HG03565 (cell line): ENCODE measurements at regions not wholly inside any gene's neighbourhood (a gene's known extent, or its start where the extent isn't known, plus 50 kb on each side); places are given as distances from the start of the nearest gene placed in this dataset.

ENCODE experiments used
- ATAC-seq: cut with Tn5 transposase; IDR thresholded peaks from one replicate; pipeline ENCODE4 v1.9.1; 2021; ENCODE audit warnings: mild to moderate bottlenecking, moderate library complexity; ENCODE audit not compliant: unreplicated experiment

DNA sequence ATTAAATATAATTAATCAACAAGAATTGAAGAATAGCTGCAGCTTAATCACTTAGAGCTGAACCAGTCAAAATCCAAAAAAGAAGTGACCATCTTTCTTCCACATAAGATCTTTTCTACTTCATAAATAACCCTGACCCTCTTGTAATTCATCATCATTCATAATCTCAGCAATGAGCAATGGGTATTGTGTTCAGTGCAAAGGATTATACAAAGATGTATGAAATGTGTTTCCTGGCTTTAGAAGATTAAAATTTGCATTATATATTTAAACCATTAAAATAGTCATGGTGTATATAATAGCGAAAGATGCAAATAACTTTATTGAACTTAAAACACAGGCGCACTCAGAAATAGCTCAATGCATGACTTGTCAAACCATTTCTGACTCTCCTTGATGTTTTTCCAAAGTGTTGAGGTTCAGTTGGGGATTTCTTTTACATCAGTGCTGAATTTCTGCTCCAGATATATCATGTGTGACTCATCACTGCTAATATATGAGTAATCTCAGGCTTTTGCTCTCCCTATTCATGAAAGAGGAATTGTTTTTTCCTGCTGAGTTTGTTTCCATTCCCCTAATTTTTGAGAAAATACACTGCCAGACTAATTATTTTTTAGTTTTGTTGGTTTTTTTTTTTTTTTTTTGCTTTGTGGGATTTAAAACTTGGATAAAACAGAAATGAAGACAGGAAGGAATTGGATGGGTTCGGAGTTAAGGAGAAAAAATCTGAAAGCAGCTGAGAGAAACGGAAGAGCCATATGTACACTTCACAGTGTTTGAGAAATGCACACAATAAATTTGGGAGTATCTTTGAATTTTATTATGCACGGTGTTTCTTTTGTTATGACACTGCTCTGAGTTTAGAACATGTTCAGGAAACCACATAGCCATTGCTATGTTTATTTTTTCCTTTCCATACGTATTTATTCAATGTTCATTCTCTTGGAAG lies 290.1 kb upstream of the PCDH7 start:
- no peak for ATAC-seq

DNA sequence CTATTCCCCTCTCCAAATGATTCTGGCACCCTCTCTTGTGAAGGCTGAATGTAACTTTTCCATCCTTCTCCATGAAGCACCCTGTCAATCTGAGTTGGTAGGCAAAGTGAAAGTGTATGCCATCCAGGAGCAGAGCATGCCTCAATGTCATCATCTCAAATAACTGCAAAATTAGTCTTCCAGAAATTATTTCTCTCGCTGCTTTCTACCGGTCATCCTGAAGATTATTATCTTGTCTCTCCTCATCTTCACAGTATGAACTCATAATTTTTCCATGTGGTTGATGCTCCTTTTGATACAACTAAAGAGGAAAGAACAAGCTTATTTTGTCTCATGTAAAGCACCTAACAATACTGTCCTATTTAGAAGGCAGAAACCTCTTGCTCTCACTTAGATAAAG lies 285.5 kb upstream of the PCDH7 start:
- no peak for ATAC-seq

DNA sequence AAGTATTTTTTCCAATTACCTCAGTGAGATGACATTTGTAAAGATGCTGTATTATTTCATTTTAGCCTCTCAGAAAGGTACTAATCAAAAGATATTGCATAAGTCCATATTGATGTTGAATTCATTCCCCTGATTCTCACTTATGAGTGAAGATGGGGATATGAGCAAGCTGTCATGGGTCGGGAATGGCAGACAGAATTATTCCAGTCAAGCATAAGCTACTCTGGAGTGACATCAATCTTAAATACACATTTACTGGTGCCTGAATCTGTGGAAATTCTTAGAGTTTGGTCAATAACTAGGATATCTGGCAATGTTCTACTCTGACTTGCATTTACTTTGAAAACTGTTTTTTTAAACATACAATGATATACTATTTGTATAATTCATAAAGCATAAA lies 283.8 kb upstream of the PCDH7 start:
- no peak for ATAC-seq

DNA sequence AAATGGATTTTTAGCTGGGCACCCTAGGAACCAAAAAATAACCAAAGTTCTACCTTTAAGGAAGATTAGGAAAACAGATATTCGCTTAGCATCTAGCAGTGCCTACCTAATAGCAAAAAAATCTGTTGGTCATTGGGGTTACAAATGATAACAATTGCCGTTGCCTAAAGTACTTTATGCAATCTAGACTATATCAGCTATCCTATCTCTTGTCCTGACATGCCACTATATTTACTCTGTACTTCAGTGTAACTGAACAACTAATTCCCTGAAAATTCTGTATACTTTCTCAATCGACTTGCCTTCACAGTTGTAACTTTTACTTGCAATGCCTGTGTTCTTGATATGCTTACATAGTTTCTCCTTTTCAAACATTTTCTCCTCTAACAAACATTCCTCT lies 282.9 kb upstream of the PCDH7 start:
- no peak for ATAC-seq

DNA sequence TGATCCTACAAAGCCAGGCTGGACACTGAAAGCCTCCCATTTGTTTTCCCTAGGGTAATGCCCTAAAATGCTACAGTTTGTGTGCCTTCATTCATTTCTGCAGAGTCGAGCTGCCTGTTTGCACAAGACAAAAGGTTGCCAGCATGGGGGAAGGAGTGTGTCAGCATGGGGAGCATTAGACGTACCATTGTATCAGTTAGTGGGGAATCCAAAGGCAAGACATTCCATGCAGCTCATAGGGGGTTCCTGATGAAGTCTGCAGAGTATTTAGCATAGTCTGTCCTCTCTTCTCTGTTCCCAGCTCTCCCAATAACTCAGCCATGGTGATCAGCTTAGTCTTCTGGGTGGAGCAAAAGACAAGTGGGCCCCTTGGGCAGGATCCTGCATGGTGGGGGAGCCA lies 276.9 kb upstream of the PCDH7 start:
- no peak for ATAC-seq

DNA sequence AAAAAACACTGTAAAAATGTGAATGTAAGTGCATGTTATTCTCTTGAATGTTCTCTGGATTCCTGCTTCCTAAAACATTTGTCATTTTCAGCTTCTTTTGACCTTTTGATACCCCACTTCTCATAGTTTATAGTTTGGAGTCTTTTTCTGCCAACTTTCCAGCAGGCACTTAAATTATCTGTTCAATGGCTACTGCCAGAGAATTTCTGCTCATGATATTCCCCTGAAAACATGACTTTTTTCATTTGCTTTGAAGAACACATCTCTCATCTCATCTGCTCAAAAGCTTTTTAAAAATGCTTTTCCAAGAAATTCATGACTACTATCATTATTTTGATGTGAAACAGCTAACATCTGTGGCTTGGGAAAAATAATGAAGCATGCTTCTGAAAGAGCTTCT lies 269.7 kb upstream of the PCDH7 start:
- ATAC-seq, result no peak

DNA sequence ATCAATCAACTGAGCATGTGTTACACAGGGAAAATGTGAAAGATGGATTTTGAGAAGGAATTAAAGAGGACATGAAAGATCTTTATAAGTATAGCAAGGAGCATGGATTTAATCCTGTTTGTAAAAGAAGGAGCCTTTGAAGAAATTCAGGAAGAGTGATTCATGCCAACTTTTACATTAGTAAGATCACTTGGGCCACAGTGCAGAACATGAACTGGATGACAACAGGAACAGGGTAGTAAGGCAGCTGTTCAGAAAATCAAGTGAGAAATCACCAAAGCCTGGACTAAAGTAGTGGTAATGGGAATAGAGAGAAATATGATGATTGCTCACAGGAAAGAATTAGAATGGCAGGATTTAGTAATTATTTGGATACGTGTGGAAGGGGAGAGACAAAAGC lies 265.7 kb upstream of the PCDH7 start:
- ATAC-seq, result no peak

DNA sequence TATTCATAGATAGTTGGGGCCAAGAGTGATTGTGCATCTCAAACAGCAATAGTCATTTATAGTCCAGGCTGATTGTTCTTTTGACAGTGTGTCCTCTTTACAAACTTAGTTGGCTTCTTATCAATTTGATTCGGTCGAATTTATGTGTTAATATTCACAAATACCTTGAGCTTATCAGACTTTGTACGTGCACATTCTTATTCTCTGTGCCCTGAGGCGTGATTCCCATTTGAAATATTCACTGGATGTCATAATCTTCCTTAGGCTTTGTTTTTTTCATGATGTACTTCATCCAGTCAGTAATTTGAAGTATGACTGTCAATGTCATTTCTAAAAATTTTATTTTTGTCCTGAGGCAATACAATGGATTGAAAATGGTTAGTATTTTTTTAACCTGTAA lies 263.5 kb upstream of the PCDH7 start:
- no peak for ATAC-seq

DNA sequence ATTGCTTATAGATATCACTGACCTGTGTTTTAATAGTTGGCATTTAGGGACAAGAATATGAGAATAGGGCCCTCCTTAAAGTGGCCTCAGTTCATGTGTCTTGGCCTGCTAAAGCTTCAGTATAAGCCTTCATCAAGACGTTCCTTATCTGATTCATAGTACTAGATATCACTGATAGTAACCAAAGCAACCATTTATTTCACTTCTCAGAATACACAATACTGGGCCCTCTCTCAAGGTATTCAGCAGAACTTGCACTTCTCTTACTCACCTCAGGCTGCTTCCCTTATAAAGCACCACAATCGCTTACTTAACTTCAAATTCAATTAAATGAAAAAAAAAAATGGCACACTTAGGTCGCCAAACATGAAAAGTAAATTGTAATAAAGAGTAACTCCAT lies 259.4 kb upstream of the PCDH7 start:
- ATAC-seq, result no peak

DNA sequence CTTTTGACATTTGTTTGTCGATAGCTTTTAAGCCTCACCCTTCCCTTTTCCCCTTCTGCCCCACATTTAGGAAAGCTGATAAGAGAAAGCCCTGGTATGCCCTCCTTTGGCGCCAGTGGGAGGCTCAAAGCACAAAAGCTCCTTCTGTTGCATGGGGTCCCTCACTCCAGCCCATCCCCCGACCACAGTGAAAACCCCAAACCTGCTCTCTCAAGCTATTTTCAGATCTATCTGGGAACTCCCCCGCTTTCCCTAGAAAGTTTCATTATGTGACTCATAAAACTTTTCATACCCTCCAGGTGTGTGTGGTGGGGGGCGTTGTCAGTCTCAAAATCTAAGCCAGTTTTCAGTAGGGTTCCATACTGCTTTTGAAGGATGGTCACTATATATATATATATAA lies 259.0 kb upstream of the PCDH7 start:
- ATAC-seq, result peak; percentile 53

DNA sequence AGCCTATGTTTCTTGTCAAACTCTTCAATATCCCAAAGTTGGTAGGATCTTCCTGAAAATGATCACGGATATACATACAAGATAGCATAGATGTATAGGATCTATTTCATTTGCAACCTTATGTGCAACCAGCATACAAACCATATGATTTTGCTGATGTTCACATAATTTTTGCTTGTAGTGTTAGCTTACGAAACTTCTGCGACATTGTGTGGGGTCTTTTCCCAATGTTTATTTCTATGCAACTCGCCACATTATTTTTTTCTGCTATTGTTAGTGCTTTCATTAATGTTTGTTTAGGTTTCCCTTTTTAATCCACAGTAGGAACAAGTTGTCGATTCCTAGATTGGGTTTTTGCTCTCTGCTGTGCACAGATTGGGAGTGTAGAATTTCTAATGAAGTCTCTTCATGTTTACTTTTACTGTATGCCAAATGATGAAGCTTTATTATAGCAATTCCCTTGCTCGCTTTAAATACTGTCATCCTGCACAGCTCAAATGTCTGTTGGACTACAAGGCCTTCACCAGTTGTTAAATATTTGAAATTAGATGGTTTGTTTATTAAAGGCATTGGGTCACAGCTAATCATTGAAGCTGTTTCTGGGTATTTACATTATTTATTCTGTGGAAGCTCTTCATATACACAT lies 257.6 kb upstream of the PCDH7 start:
- no peak for ATAC-seq

DNA sequence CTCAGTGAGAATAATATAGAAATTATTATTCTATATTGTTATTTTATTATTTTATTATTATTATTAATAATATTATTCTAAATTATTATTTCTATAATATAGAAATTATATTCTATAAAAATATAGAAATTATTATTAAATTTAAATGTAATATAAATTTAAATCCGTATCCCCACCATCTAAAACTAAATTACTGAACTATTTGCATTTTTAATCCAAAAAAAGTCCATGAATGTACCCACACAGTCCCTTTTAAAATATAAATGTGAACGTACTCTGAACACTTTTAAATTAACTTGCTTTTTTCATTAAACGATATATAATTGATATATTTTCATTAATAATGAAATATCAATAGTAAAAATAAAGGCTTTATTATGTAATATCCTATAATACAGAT lies 248.3 kb upstream of the PCDH7 start:
- ATAC-seq, result no peak

DNA sequence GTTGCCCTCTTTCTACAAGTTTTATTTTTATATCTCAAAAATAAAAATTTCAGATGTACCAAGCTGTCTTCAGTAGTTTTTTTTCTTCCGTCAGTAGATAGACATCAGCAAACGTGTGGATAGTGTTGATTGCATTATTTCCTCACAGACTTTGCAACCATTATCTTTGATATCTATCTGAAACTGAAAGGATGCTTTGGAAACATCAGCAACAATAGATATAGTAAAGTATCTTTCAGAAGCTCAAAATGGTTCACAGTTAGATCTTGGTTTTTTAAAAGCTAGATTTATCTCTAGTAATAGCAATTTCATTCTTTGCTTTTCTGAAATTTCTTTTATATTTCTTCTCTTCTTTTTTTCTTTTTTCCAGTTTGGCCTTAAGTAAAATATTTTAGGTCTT lies 246.9 kb upstream of the PCDH7 start:
- no peak for ATAC-seq

DNA sequence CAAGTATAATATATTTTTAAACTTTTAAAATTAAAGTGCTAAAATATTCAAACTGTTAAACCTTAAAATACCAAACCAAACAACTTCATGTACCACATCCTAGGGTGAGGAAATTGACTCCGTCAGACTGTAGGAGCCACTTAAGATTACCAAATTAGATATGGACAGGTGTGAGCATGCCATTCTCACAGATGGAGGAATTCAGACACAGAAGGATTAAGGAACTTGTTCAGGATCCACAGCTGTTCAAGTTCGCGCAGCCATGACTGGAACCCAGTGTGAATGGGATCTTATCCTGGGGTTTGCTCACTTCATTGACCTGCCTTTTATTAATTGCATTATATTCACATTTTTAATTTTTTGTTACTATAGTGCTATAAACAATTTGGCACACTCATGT lies 224.9 kb upstream of the PCDH7 start:
- no peak for ATAC-seq

DNA sequence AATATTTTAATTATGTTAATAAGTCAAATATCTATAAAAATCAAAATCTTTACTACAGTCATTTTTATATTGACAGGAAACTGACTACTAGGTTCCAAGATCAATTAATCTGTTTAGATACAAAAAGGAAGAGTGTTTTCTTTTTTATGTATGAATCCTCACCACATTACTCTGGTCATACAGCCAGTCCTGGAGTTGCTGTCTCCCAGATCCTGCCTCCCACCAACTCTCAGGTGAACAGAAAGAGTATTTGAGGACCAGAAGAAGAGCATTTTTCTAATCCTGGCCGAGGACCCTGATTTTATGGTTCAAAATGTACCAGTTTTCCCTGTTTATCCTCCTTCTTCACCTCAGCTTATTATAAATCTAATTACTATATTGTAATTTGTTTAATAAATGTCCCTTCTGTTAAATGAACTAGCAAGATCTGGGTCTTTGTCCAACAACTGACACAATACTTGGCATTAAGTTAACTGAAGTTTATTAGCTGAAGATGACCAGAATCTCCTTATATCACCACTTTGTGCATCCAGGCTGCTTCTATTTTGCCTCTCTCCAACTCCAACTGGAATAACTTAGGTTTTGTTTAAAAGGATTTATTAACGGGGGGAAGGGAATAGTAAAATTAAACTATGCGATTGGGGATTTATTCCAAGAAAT lies 224.4 kb upstream of the PCDH7 start:
- ATAC-seq, result no peak

DNA sequence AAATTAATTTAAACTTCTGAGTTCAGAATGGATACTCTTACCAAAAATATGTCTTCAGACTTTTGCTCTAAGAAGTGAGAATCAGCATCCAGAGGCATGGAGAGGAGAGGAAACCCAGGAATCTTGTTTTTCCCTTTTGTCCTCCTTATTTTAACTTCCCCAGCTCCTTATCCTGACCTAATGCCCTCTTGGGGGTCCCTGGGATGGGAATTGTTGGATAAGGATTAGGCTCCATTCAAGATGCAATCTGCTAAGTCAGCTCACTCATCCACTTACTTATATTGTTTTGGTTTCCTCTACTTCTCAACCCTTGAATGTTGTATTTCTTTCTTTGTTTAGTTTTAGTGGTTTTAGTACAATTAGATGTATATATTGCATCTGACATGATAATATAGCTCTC lies 208.4 kb upstream of the PCDH7 start:
- no peak for ATAC-seq

DNA sequence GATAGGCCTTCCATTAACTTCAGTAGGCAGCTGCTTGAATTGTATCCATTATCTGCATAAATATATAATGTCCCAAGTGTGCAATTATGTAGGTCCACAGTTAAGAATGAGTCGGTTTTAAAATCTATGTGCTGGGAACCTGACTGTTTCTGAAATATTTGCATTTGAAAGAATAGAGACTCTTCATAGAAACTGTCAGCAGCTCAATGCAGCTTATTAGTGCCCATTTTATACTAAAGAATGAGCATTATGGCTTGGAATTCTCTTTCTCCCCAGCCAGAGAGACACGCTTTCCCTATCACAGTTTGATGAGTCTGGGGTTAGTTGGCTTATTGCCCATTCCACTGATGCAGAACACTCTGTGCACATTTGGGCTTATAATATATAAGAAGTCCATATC lies 202.0 kb upstream of the PCDH7 start:
- no peak for ATAC-seq

DNA sequence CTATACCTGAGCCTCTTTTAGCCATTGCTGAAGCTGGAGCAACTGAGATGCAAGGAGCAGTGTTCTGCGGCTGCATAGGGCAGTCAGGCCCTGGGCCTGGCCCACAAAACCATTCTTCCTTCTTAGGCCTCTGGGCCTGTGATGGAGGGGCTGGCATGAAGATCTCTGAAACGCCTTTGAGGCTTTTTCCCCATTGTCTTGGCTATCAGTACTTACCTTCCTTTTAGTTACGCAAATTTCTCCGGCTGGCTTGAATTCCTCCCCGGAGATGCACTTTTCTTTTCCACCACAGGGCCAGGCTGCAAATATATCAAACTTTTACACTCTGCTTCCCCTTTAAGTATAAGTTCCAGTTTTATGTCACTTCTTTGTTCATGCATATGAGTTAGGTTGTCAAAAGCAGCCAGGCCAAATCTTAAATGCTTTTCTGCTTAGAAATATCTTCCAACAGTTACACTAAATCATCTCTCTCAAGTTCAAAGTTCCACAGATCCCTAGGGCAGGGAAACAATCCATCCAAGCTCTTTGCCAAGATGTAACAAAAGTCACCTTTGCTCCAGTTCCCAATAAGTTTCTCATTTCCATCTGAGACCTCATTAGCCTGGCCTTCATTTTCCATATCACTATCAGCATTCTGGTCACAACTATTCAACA lies 194.4 kb upstream of the PCDH7 start:
- no peak for ATAC-seq

DNA sequence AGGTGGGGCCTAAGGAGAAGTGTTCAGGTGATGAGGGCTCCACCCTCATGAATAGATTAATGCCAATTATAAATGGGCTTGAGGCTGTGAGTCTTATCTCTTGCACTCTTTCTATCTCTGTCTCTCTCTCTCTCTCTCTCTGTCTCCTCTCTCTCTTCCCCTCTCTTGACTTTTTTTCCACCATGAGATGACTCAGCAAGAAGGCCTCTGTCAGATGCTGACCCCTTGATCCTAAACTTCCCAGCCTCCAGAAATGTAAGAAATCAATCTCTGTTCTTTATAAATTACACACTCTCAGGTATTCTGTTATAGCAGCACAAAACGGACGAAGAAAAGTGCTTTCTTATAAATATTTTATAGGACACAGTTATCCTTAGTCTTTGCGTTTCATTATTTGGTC lies 184.9 kb upstream of the PCDH7 start:
- no peak for ATAC-seq

DNA sequence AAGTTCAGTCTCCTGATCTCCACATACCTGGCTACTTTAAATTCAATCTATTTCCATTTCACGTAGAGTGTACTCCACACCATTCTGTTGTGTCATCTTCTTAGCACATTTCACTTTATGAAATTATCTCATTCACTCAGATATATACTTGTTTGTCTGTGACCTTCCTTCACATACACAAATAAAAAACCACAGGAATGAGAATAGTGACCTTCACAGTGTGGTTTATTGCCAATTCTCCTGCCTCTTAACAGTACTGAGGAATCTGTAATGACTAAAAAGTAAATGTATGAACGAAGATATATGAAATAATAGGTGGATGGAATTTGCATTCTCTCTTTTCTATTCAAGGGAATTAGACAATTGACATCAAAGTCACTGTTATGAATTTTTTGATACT lies 183.9 kb upstream of the PCDH7 start:
- ATAC-seq, result no peak

DNA sequence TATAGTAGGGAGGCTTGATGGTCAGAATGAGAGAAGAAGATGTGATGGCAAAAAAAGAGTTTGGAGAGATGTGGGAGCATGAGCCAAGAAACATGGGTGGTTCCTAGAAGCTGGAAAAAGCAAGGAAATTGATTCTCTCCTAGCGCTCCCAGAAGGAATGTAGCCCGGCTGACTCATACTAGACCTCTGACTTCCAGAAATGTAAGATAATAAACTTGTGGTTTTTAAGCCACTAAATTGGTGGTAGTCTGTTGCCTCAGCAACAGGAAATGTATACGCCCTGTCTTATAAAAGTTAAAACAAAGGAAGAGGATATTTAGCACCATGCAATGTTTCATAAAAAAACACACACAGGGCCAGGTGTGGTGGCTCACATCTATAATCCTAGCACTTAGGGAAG lies 182.7 kb upstream of the PCDH7 start:
- no peak for ATAC-seq

DNA sequence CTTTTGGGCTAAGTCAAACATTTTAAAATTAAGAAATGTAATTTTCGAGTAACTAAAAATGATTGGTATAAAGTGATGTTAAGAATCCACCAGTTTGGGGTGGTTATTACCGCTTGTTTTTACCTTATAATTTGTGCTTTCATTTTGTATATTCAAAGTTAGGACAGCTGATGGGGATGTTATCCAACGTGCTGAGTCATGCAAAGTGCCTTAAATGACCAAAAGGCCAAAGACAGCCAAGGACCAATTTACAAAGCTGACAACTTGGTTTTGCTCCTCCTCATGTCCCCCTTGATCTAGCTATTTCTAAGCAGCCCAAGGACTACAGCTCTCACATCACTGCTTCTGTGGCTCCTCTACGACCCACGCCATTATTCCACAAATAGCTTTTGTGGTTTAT lies 181.4 kb upstream of the PCDH7 start:
- ATAC-seq, result no peak
